ENCODE measurements at regions not wholly inside any gene's neighbourhood (a gene's known extent, or its start where the extent isn't known, plus 50 kb on each side); places are given as distances from the start of the nearest gene placed in this dataset.
A peak's percentile ranks its signal among the peaks of the same experiment; 100 is the strongest.

- peak overlapping the region; percentile 35; the same call in 1 of the 2 replicates for H3K4me2 ChIP-seq (ENCODE audit: low read length)
- H3K9me2 ChIP-seq (ENCODE audit: low read depth, low read length), result no peaks in the 10 kb centered on the region
- no peak for TF ChIP-seq CTCF (IDR thresholded peaks at IDR 0.05; ENCODE audit: low read length)
- TF ChIP-seq EZH2 (IDR thresholded peaks at IDR 0.05; ENCODE audit: borderline replicate concordance, low read length), result no peak
- peak overlapping the region; percentile 61; the same call in 1 of the 2 replicates for H3K9ac ChIP-seq (ENCODE audit: low read length)
- peak overlapping the region; percentile 98 for H3K27ac ChIP-seq (ENCODE audit: low read depth, low read length, poor library complexity, severe bottlenecking)
- no peak overlapping the region for H2AFZ ChIP-seq (ENCODE audit: low read length)
- H3K4me3 ChIP-seq (ENCODE audit: low read depth, low read length, poor library complexity, severe bottlenecking), result no peak overlapping the region
- H3K9me3 ChIP-seq (ENCODE audit: low read length), result peaks cover 8% of the 10 kb centered on the region; the same call in 1 of the 2 replicates
- H3K4me1 ChIP-seq (ENCODE audit: insufficient read depth, low read length, severe bottlenecking), result peaks cover 83% of the 10 kb centered on the region
- no peaks in the 10 kb centered on the region for H4K20me1 ChIP-seq (ENCODE audit: insufficient read depth, low read length)
- no peaks in the 10 kb centered on the region for H3K27me3 ChIP-seq (ENCODE audit: insufficient read depth, low read length)
- no peaks in the 10 kb centered on the region for H3K79me2 ChIP-seq (ENCODE audit: insufficient read depth, low read length)
- H3K36me3 ChIP-seq (ENCODE audit: insufficient read depth, low read length), result peaks cover under 1% of the 10 kb centered on the region; the same call in 1 of the 2 replicates
- H3F3A ChIP-seq (ENCODE audit: insufficient read depth, low read length), result no peaks in the 10 kb centered on the region; the same call in 1 of the 2 replicates
Measured at GRCh38 chr15:69919816-69920215, 177.9 kb downstream of the TLE3 start.

GRCh38 chr15:69920221-69920620 is 177.5 kb downstream of the TLE3 start:
- Histone ChIP-seq H3K9me3 (ENCODE audit: low read length) (peaks cover 12% of the 10 kb centered on the region; the same call in 1 of the 2 replicates), H3K9me2 (ENCODE audit: low read depth, low read length) (no peaks in the 10 kb centered on the region), H4K20me1 (ENCODE audit: insufficient read depth, low read length) (no peaks in the 10 kb centered on the region), H3K36me3 (ENCODE audit: insufficient read depth, low read length) (peaks cover 4% of the 10 kb centered on the region; the same call in 1 of the 2 replicates), H3K79me2 (ENCODE audit: insufficient read depth, low read length) (no peaks in the 10 kb centered on the region), H3K27ac (ENCODE audit: low read depth, low read length, poor library complexity, severe bottlenecking) (peak overlapping the region; percentile 98), H2AFZ (ENCODE audit: low read length) (no peak overlapping the region), H3K4me2 (ENCODE audit: low read length) (peak overlapping the region; percentile 35; the same call in 1 of the 2 replicates), H3K27me3 (ENCODE audit: insufficient read depth, low read length) (no peaks in the 10 kb centered on the region), H3K4me3 (ENCODE audit: low read depth, low read length, poor library complexity, severe bottlenecking) (no peak overlapping the region), H3K9ac (ENCODE audit: low read length) (peak overlapping the region; percentile 61), H3K4me1 (ENCODE audit: insufficient read depth, low read length, severe bottlenecking) (peaks cover 79% of the 10 kb centered on the region), H3F3A (ENCODE audit: insufficient read depth, low read length) (no peaks in the 10 kb centered on the region; the same call in 1 of the 2 replicates)
- TF ChIP-seq EZH2 (IDR thresholded peaks at IDR 0.05; ENCODE audit: borderline replicate concordance, low read length), result no peak
- TF ChIP-seq CTCF (IDR thresholded peaks at IDR 0.05; ENCODE audit: low read length), result no peak

- Histone ChIP-seq H3K9me3 (ENCODE audit: low read length) (peaks cover 14% of the 10 kb centered on the region; the same call in 1 of the 2 replicates), H3F3A (ENCODE audit: insufficient read depth, low read length) (no peaks in the 10 kb centered on the region; the same call in 1 of the 2 replicates), H3K4me3 (ENCODE audit: low read depth, low read length, poor library complexity, severe bottlenecking) (peak overlapping the region; percentile 26), H3K27me3 (ENCODE audit: insufficient read depth, low read length) (no peaks in the 10 kb centered on the region), H3K36me3 (ENCODE audit: insufficient read depth, low read length) (peaks cover 4% of the 10 kb centered on the region; the same call in 1 of the 2 replicates), H3K27ac (ENCODE audit: low read depth, low read length, poor library complexity, severe bottlenecking) (peak overlapping the region; percentile 98), H4K20me1 (ENCODE audit: insufficient read depth, low read length) (no peaks in the 10 kb centered on the region), H2AFZ (ENCODE audit: low read length) (no peak overlapping the region), H3K4me1 (ENCODE audit: insufficient read depth, low read length, severe bottlenecking) (peaks cover 65% of the 10 kb centered on the region), H3K4me2 (ENCODE audit: low read length) (peak overlapping the region; percentile 35), H3K79me2 (ENCODE audit: insufficient read depth, low read length) (no peaks in the 10 kb centered on the region), H3K9me2 (ENCODE audit: low read depth, low read length) (no peaks in the 10 kb centered on the region), H3K9ac (ENCODE audit: low read length) (peak overlapping the region; percentile 61; the same call in 1 of the 2 replicates)
- TF ChIP-seq EZH2 (IDR thresholded peaks at IDR 0.05; ENCODE audit: borderline replicate concordance, low read length) (no peak), CTCF (IDR thresholded peaks at IDR 0.05; ENCODE audit: low read length) (no peak)
Measured at GRCh38 chr15:69921626-69922619, 175.8 kb downstream of the TLE3 start.
